Esophagus squamous epithelium (tissue), 5 donors: ENCODE measurements at regions not wholly inside any gene's neighbourhood (a gene's known extent, or its start where the extent isn't known, plus 50 kb on each side); places are given as distances from the start of the nearest gene placed in this dataset.

Source experiments
- DNase-seq: peaks from one replicate; lab custom pipeline; 2025; lab: John Stamatoyannopoulos, UW
- H3K27ac ChIP-seq, 4 donors: fragments of 200-600 bp; sonication (generic); one replicate each; pipeline ENCODE4 v1.5.1; 2016 to 2019; ENCODE audit warnings: mild to moderate bottlenecking in 1 of 4
- H3K27me3 ChIP-seq, 4 donors: fragments of 200-600 bp; sonication (generic); 1 replicate in 3 of 4; 2 replicates in 1 of 4; pipeline versions ENCODE4 v1.5.1 to v1.6.0; 2017 to 2021; ENCODE audit warnings: antibody characterized with exemption in 1 of 4
- H3K36me3 ChIP-seq, 3 donors: fragments of 200-600 bp; sonication (generic); one replicate each; pipeline ENCODE4 v1.5.1; 2016 to 2019
- H3K4me1 ChIP-seq, 3 donors: fragments of 200-600 bp; sonication (generic); one replicate each; pipeline ENCODE4 v1.5.1; 2017 to 2019
- H3K4me3 ChIP-seq, 4 donors: fragments of 200-600 bp; sonication (generic); 1 replicate in 3 of 4; 2 replicates in 1 of 4; pipeline ENCODE4 v1.5.1; 2016 to 2019; ENCODE audit warnings: mild to moderate bottlenecking in 2 of 4, moderate library complexity in 1 of 4
- H3K9me3 ChIP-seq, 3 donors: fragments of 200-600 bp; sonication (generic); one replicate each; pipeline ENCODE4 v1.5.1; 2016 to 2019
- CTCF ChIP-seq, 6 experiments: fragments of 450-650 bp in 4 of 6; fragments of 200-600 bp in 2 of 6; sonication (generic) in 2 of 6; IDR thresholded peaks; one replicate each; pipeline ENCODE4 v1.5.1; 2016 to 2019; ENCODE audit warnings: antibody characterized with exemption in 6 of 6, mild to moderate bottlenecking in 4 of 6, moderate library complexity in 4 of 6
- POLR2A ChIP-seq, 4 donors: fragments of 450-650 bp; IDR thresholded peaks; one replicate each; pipeline ENCODE4 v1.6.1; 2017; ENCODE audit warnings: antibody characterized with exemption in 4 of 4, mild to moderate bottlenecking in 4 of 4, moderate library complexity in 3 of 4
- WGBS, 2 donors: methylation state at CpG; one replicate each; pipeline ENCODE4 v1.1.5; 2018; 5-methylcytosine and 5-hydroxymethylcytosine counted together
- intact Hi-C: fragments of 100-400 bp; cut with DNase I; formaldehyde crosslinking; loops from one replicate; pipeline ENCODE4 v1.15.0; 2022
- donor health status: DM: yes; HTN: yes; CAD: no.

GRCh38 chr12:67727702-67728666 is 79.4 kb downstream of the DYRK2 start:
- Histone ChIP-seq H3K9me3 (no peaks in the 10 kb centered on the region), H3K4me1 (no peaks in the 10 kb centered on the region), H3K4me3 (no peak overlapping the region), H3K27ac (no peak overlapping the region), H3K27me3 (no peaks in the 10 kb centered on the region), H3K36me3 (no peaks in the 10 kb centered on the region)
- intact Hi-C loops, result no loop called here
- WGBS, 2 donors, result 76 to 80% methylated on average over 6 of the region's 6 CpGs
- TF ChIP-seq CTCF (IDR thresholded peaks at IDR 0.05) (no peak), POLR2A (IDR thresholded peaks at IDR 0.05) (no peak)
- DNase-seq, result no peak

GRCh38 chr12:67732857-67733256 is 84.3 kb downstream of the DYRK2 start:
- intact Hi-C loops, result no loop called here

GRCh38 chr12:67735868-67736267 is 87.3 kb downstream of the DYRK2 start:
- no peaks in the 10 kb centered on the region for H3K36me3 ChIP-seq
- no peaks in the 10 kb centered on the region for H3K27me3 ChIP-seq
- no peak overlapping the region for H3K27ac ChIP-seq
- no peaks in the 10 kb centered on the region for H3K4me1 ChIP-seq
- intact Hi-C loops, result no loop called here
- no peak for TF ChIP-seq POLR2A (IDR thresholded peaks at IDR 0.05)
- no peak for TF ChIP-seq CTCF (IDR thresholded peaks at IDR 0.05)
- 83 to 84% methylated on average over 4 of the region's 4 CpGs for WGBS, 2 donors
- no peaks in the 10 kb centered on the region for H3K9me3 ChIP-seq
- DNase-seq, result no peak
- no peak overlapping the region for H3K4me3 ChIP-seq

More at GRCh38 chr12:67732857-67733256, 84.3 kb downstream of the DYRK2 start:
- Histone ChIP-seq H3K27me3 (no peaks in the 10 kb centered on the region), H3K9me3 (no peaks in the 10 kb centered on the region), H3K27ac (no peak overlapping the region), H3K4me3 (no peak overlapping the region), H3K4me1 (no peaks in the 10 kb centered on the region), H3K36me3 (no peaks in the 10 kb centered on the region)
- no peak for DNase-seq
- WGBS, 2 donors, result 87 to 89% methylated on average over 4 of the region's 4 CpGs
- TF ChIP-seq CTCF (IDR thresholded peaks at IDR 0.05) (no peak), POLR2A (IDR thresholded peaks at IDR 0.05) (no peak)

- H3K4me3 ChIP-seq, result no peak overlapping the region
- no peak for DNase-seq
- WGBS, 2 donors, result 53 to 60% methylated on average over 1 of the region's 1 CpG
- TF ChIP-seq POLR2A (IDR thresholded peaks at IDR 0.05), result no peak
- TF ChIP-seq CTCF (IDR thresholded peaks at IDR 0.05), result no peak
- H3K4me1 ChIP-seq, result no peaks in the 10 kb centered on the region
- H3K27ac ChIP-seq, result no peak overlapping the region
- intact Hi-C loops, result no loop called here
- H3K9me3 ChIP-seq, result no peaks in the 10 kb centered on the region
- no peaks in the 10 kb centered on the region for H3K27me3 ChIP-seq
- H3K36me3 ChIP-seq, result no peaks in the 10 kb centered on the region
Measured at GRCh38 chr12:67740711-67741110, 92.2 kb downstream of the DYRK2 start.

GRCh38 chr12:67741270-67741669 is 92.7 kb downstream of the DYRK2 start:
- Histone ChIP-seq H3K27me3 (no peaks in the 10 kb centered on the region), H3K27ac (no peak overlapping the region), H3K4me1 (no peaks in the 10 kb centered on the region), H3K4me3 (no peak overlapping the region), H3K36me3 (no peaks in the 10 kb centered on the region), H3K9me3 (no peaks in the 10 kb centered on the region)
- 69 to 76% methylated on average over 3 of the region's 3 CpGs for WGBS, 2 donors
- intact Hi-C loops, result no loop called here
- TF ChIP-seq POLR2A (IDR thresholded peaks at IDR 0.05), result no peak
- no peak for TF ChIP-seq CTCF (IDR thresholded peaks at IDR 0.05)
- no peak for DNase-seq
